NCI-H345 (cell line): ENCODE measurements at regions not wholly inside any gene's neighbourhood (a gene's known extent, or its start where the extent isn't known, plus 50 kb on each side); places are given as distances from the start of the nearest gene placed in this dataset.

Source experiments
- DNase-seq: peaks from one replicate; lab custom pipeline; 2025; lab: John Stamatoyannopoulos, UW

GRCh38 chr3:124444075-124444474 lies 286.2 kb upstream of the UMPS start:
- DNase-seq = no peak

- no peak for DNase-seq
Measured at GRCh38 chr3:124444896-124445295, 285.4 kb upstream of the UMPS start.

GRCh38 chr3:124447845-124448244 lies 282.4 kb upstream of the UMPS start:
- DNase-seq = no peak

GRCh38 chr3:124448954-124449353 lies 281.3 kb upstream of the UMPS start:
- DNase-seq = no peak

- DNase-seq = no peak
Measured at GRCh38 chr3:124450366-124450765, 279.9 kb upstream of the UMPS start.

- no peak for DNase-seq
Measured at GRCh38 chr3:124451630-124452317, 278.5 kb upstream of the UMPS start.

GRCh38 chr3:124453189-124453588 lies 277.1 kb upstream of the UMPS start:
- DNase-seq = no peak

GRCh38 chr3:124455891-124456290 lies 274.4 kb upstream of the UMPS start:
- no peak for DNase-seq

GRCh38 chr3:124456506-124456905 lies 273.7 kb upstream of the UMPS start:
- no peak for DNase-seq

- no peak for DNase-seq
Measured at GRCh38 chr3:124459678-124460077, 270.6 kb upstream of the UMPS start.

GRCh38 chr3:124461126-124461525 lies 269.1 kb upstream of the UMPS start:
- DNase-seq = no peak

- no peak for DNase-seq
Measured at GRCh38 chr3:124461838-124462632, 268.2 kb upstream of the UMPS start.

GRCh38 chr3:124463234-124463633 lies 267.0 kb upstream of the UMPS start:
- DNase-seq = no peak

GRCh38 chr3:124467980-124468902 lies 262.0 kb upstream of the UMPS start:
- peak; percentile 28 for DNase-seq

- no peak for DNase-seq
Measured at GRCh38 chr3:124469555-124469954, 260.7 kb upstream of the UMPS start.

GRCh38 chr3:124478830-124479229 lies 251.4 kb upstream of the UMPS start:
- no peak for DNase-seq

GRCh38 chr3:124483915-124484470 lies 246.3 kb upstream of the UMPS start:
- no peak for DNase-seq

GRCh38 chr3:124486324-124486723 lies 243.9 kb upstream of the UMPS start:
- DNase-seq = no peak

GRCh38 chr3:124489506-124489905 lies 240.7 kb upstream of the UMPS start:
- no peak for DNase-seq

GRCh38 chr3:124491098-124491497 lies 239.2 kb upstream of the UMPS start:
- no peak for DNase-seq

- DNase-seq = no peak
Measured at GRCh38 chr3:124491875-124492274, 238.4 kb upstream of the UMPS start.

GRCh38 chr3:124492824-124493223 lies 237.4 kb upstream of the UMPS start:
- DNase-seq = peak; percentile 38
